WERI-Rb-1 (cell line): ENCODE measurements at regions not wholly inside any gene's neighbourhood (a gene's known extent, or its start where the extent isn't known, plus 50 kb on each side); places are given as distances from the start of the nearest gene placed in this dataset.
A peak's percentile ranks its signal among the peaks of the same experiment; 100 is the strongest.

Experiments used
- DNase-seq: peaks from one replicate; pipeline ENCODE4 v3.0.0-alpha.2; 2020
- H3K27ac ChIP-seq: fragments of 250-450 bp; sonication (Bioruptor Pico); 2 replicates; pipeline ENCODE4 v1.5.1; 2020; ENCODE audit warnings: mild to moderate bottlenecking, moderate library complexity
- H3K27me3 ChIP-seq: fragments of 250-450 bp; sonication (Bioruptor Pico); 2 replicates; pipeline ENCODE4 v1.5.1; 2021; ENCODE audit warnings: mild to moderate bottlenecking, low read depth, moderate library complexity; ENCODE audit not compliant: insufficient read depth, severe bottlenecking
- H3K36me3 ChIP-seq: fragments of 250-450 bp; sonication (Bioruptor Pico); 2 replicates; pipeline ENCODE4 v1.5.1; 2020; ENCODE audit warnings: mild to moderate bottlenecking, moderate library complexity
- H3K4me3 ChIP-seq: 2 replicates; pipeline ENCODE4 v1.5.1; 2011; ENCODE audit warnings: low read depth, mild to moderate bottlenecking, control low read depth, low read length
- H3K9me3 ChIP-seq: fragments of 250-450 bp; sonication (Bioruptor Pico); 2 replicates; pipeline ENCODE4 v1.5.1; 2021; ENCODE audit warnings: mild to moderate bottlenecking, moderate library complexity; ENCODE audit not compliant: severe bottlenecking
- TF ChIP-seq, protein P1 (sequence below): IDR thresholded peaks from 2 replicates; pipeline ENCODE4 v1.5.1; 2011; ENCODE audit warnings: low read depth, mild to moderate bottlenecking, control low read depth, inconsistent platforms, low read length

DNA sequence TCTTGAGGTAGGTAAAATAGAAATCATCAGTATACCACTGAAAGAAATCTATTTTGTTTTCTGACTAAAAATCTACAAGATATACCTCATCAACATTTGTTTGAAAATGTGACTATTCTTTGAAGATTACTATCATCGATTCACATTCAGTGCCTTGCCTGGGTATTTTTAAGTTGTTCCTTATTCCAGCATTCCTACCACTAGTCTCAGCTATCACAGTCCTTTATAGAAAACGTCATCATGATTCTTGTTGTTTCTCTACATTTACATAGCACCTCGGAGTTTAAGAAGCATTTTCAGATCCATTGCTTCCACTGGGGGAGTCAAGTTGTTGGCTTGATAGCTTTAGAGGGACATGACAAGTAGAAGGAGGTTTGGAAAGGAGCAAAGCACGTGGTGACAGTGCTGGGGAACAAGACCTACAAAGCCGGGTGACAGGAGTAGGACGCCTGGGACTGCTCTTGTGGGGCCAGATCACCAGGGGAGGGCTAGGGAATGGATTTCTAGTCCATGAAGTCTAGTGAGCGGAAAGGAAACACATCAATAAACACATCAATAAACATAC lies 61.5 kb downstream of the HES1 start:
- no peak for DNase-seq
- Histone ChIP-seq H3K36me3 (no peaks in the 10 kb centered on the region), H3K4me3 (no peak overlapping the region), H3K27ac (no peak overlapping the region), H3K27me3 (no peaks in the 10 kb centered on the region), H3K9me3 (no peaks in the 10 kb centered on the region)
- TF ChIP-seq, protein P1, sequence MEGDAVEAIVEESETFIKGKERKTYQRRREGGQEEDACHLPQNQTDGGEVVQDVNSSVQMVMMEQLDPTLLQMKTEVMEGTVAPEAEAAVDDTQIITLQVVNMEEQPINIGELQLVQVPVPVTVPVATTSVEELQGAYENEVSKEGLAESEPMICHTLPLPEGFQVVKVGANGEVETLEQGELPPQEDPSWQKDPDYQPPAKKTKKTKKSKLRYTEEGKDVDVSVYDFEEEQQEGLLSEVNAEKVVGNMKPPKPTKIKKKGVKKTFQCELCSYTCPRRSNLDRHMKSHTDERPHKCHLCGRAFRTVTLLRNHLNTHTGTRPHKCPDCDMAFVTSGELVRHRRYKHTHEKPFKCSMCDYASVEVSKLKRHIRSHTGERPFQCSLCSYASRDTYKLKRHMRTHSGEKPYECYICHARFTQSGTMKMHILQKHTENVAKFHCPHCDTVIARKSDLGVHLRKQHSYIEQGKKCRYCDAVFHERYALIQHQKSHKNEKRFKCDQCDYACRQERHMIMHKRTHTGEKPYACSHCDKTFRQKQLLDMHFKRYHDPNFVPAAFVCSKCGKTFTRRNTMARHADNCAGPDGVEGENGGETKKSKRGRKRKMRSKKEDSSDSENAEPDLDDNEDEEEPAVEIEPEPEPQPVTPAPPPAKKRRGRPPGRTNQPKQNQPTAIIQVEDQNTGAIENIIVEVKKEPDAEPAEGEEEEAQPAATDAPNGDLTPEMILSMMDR, result no peak

DNA sequence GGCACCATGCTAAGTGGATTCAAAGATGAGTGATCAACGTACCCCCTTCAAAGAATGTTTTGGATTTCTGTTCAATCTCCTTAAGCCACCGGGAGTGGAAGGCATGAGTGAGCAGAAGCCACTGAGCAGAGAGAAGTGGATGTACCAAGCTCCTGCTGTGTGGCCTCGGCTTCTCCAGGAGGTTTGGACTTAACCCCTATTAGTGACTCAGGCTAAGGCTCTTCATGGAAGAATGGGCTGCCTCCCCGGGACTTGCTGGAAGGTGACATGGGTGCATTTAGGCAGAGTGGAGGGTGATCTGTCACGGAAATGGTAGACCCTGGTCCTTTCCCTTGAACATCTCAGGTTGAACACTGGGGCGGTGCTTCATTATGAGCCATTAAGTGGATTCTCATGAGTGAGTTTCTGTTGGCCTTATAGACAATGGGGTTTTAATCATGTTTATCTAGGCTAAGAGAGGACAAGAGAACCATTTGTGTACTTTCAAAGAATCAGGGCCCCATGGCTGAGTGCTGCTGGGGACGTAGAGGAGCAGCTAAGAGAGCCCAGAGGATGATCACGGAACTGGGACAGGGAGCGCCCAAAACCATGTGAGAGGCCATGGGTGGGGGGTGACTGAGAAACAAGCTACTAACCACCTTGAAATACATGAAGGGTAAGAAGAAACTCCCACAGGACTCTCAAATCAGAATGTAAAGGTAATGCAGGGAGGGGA lies 62.2 kb downstream of the HES1 start:
- no peak overlapping the region for H3K4me3 ChIP-seq
- H3K27ac ChIP-seq, result no peak overlapping the region
- H3K9me3 ChIP-seq, result no peaks in the 10 kb centered on the region
- H3K27me3 ChIP-seq, result no peaks in the 10 kb centered on the region
- H3K36me3 ChIP-seq, result no peaks in the 10 kb centered on the region
- peak; percentile 17 for DNase-seq
- TF ChIP-seq, protein P1, result no peak

DNA sequence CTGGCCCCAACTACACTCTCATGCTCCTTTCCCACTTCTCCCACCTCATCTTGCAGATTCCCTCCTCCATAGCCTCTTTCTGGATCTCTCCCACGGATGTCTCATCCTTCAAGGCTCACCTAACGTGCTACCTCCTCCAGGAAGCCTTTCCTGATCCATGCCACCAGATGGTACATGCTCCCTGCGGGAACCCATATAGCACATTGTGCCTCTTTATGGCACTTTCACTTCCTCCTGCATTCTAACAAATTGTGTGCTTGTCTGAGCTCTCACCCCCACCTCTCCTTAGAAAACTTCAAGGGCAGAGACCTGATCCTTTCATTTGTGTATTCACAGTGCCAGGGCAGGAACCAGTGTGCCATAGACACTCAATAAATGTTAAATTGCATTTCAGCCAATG lies 63.0 kb downstream of the HES1 start:
- TF ChIP-seq, protein P1, result no peak
- no peak for DNase-seq

DNA sequence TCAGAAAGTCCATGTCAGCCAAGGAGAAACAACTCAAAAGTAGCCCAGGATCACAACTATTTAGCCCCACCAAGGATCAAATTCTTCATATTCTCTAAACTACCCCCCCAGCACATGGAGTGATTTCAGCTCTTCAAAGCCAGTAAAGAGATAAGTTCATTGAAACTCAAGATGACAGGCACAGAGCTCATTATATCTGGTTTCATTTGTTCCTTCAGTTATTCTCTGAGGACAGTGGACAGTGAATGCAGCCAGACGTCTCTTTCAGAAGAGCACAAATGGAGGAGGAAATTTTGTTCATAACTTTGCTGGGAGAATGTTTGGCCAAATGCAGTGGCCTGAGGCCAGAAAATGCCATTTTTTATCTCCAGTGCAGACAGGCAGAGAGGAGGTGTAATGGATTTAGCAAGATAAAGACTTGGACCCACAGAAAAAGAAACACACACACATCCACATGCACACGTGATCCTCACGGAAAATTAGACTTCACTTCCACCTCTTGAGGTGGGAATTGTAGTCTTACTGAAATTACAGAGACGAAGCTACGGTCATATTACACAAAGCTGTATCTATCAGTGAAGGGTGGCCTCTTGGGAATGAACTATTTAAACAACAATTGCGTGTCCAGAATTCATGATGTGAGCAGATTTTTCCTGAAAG lies 64.6 kb downstream of the HES1 start:
- Histone ChIP-seq H3K27ac (no peak overlapping the region), H3K27me3 (no peaks in the 10 kb centered on the region), H3K36me3 (no peaks in the 10 kb centered on the region), H3K4me3 (no peak overlapping the region), H3K9me3 (no peaks in the 10 kb centered on the region)
- TF ChIP-seq, protein P1, result no peak
- DNase-seq, result no peak

More for the DNA sequence above, 63.0 kb downstream of the HES1 start:
- no peaks in the 10 kb centered on the region for H3K36me3 ChIP-seq
- no peak overlapping the region for H3K27ac ChIP-seq
- no peak overlapping the region for H3K4me3 ChIP-seq
- H3K9me3 ChIP-seq, result no peaks in the 10 kb centered on the region
- no peaks in the 10 kb centered on the region for H3K27me3 ChIP-seq

DNA sequence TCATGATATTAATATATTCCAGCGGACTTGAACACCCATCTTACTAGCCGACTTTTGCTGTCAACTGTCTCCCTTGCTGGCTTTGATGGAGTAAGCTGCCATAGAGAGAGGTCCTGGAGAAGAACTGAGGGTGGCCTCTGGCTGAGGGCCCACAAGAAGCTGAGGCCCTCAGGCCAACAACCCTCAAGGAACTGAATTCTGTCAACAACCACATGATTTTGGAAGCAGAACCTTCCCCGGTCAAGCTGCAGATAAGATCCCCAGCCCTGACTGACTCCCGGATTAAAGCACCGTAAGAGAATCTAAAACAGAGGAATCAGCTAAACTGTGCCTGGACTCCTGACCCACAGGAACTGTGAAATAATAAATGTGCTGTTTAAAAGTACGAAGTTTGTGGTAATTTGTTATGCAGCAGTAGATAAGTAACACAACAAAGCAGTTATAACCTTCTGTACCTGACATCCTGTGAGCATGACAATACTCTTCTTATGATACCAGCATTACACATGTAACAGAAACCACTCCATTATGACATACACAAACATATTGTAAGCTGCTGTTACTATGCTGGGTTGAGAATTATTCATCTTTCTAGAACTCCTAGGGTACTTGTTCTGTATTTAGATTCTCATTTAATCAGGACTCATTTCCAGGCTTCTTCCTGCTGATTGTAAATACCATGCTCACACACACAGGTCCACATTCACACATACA lies 66.2 kb downstream of the HES1 start:
- TF ChIP-seq, protein P1, result no peak
- no peak for DNase-seq
- no peaks in the 10 kb centered on the region for H3K27me3 ChIP-seq
- H3K36me3 ChIP-seq, result no peaks in the 10 kb centered on the region
- no peak overlapping the region for H3K27ac ChIP-seq
- no peak overlapping the region for H3K4me3 ChIP-seq
- no peaks in the 10 kb centered on the region for H3K9me3 ChIP-seq
